WI38 (cell line): ENCODE measurements at regions not wholly inside any gene's neighbourhood (a gene's known extent, or its start where the extent isn't known, plus 50 kb on each side); places are given as distances from the start of the nearest gene placed in this dataset.

ENCODE experiments used
- H3K4me3 ChIP-seq: 2 replicates; pipeline ENCODE4 v1.5.1; 2011; ENCODE audit warnings: low read depth, mild to moderate bottlenecking, control low read depth, low read length
- TF ChIP-seq, protein P1 (sequence below): IDR thresholded peaks from 2 replicates; pipeline ENCODE4 v1.5.1; 2012; ENCODE audit warnings: low read depth, mild to moderate bottlenecking, control low read depth, low read length

DNA sequence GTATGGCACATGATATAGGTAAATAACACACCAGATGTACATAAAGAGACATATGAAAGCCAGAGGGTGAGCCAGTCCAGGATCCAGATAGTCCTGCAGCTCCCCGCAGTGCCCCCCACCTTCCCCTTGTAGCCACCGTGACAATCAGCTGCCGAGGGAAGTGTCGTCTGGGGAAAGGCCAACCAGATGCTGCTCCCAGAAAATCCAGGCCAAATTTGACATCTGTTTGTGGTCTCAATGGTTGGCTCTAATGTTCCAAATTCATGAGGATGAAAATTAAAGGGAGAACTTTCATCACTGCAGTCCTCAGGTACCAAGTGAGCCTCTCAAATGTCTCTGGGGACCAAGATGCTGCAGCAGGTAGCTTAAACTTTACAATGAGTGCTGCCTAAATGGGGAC lies 210.3 kb downstream of the PTEN start:
- H3K4me3 ChIP-seq = no peak overlapping the region
- TF ChIP-seq, protein P1, sequence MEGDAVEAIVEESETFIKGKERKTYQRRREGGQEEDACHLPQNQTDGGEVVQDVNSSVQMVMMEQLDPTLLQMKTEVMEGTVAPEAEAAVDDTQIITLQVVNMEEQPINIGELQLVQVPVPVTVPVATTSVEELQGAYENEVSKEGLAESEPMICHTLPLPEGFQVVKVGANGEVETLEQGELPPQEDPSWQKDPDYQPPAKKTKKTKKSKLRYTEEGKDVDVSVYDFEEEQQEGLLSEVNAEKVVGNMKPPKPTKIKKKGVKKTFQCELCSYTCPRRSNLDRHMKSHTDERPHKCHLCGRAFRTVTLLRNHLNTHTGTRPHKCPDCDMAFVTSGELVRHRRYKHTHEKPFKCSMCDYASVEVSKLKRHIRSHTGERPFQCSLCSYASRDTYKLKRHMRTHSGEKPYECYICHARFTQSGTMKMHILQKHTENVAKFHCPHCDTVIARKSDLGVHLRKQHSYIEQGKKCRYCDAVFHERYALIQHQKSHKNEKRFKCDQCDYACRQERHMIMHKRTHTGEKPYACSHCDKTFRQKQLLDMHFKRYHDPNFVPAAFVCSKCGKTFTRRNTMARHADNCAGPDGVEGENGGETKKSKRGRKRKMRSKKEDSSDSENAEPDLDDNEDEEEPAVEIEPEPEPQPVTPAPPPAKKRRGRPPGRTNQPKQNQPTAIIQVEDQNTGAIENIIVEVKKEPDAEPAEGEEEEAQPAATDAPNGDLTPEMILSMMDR = no peak

DNA sequence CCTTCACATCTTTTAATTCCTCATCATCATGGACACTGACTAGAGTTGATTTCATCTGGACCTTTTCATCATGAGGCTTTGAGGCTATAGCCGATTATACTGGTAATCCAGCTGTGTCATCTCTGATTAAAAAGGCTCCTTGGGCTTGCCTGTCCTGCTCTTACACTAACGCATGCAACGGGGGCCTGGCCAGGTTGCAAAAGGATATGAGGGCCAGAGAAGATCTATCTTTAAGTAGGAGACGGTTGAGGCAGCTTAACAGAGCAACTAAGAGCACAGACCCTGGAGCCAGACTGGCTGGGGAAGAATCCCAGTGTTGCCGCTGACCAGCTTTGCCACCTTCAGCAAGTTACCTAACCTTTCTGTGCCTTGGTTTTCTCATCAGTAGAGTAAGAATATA lies 211.5 kb downstream of the PTEN start:
- TF ChIP-seq, protein P1 = no peak

DNA sequence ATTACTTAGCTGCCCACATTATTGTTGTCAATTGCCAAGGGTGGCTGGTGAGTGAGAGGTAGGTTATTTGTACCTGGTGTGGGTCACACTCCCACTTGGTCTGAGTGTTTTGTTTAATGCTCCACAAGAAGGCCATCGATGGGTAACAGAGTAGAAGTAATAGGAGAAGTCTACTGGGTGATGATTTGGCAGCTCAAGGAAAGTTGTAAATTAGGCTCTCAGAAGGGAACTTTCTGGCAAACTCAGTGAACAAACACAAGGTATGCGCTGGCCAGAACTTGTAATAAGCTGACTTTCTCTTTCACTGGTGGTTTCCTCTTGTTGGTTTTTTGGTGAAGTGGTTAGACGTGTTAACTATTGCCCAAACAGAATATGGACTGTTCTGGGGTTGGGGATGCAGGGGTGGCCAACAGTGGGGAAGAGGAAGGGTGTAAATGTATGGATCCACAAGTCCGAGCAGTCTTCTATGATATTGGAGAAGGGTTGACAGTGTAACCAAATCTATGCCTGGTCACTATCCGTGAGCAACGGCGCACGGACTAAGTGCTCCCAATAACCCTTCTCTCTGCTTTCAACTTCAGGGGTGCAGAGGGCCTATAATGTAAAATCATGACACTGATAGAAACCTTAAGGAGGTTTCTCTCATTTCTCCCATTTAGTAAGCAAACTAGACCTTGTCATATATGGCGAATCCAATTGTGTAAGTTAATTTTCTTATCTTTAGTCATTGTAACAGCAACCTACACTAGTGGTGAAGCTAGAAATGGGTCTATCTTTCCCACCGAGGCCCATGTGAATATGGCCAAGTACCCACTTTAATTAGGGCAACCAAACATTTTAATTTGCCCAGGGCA lies 212.8 kb downstream of the PTEN start:
- TF ChIP-seq, protein P1 = no peak
- no peak overlapping the region for H3K4me3 ChIP-seq

More for the DNA sequence above, 211.5 kb downstream of the PTEN start:
- H3K4me3 ChIP-seq = no peak overlapping the region

DNA sequence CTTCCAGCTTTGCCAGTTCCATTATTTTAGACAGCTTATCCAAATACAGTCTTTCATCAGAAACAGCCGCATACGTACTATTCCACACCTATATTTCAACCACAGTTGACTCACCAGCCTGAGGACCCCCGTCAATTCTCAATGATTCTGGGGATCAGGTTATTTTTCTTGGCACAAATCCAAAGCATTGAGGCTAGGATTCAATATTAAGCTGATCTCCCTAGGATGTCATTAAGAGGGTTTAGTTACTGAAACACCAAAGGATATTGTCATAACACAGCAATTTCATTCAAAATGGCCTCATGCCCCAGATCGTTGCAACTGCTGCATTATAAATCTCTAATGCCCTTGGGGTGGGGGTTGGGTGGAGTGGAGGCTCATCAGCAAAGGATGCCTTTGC lies 214.6 kb downstream of the PTEN start:
- no peak overlapping the region for H3K4me3 ChIP-seq
- TF ChIP-seq, protein P1 = no peak

DNA sequence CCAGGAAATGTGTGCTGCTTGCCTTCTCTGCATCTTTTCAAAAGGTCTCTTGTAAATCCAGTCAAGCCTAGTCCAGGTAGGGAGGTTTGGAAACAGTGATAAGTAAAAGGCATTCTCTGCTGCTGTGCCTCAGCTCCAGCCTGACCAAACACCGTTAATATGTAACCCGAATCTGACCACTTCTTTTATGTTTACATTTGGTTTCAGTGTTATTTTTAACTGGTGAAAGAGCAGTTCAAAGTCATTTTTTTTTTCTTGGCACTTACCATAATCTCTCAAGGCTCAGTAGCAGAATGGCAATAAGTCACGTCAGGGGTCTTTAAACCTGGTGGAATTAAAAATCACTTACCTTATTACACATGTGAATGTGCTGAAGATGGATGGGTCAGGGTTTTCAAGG lies 216.8 kb downstream of the PTEN start:
- H3K4me3 ChIP-seq = no peak overlapping the region
- TF ChIP-seq, protein P1 = no peak

DNA sequence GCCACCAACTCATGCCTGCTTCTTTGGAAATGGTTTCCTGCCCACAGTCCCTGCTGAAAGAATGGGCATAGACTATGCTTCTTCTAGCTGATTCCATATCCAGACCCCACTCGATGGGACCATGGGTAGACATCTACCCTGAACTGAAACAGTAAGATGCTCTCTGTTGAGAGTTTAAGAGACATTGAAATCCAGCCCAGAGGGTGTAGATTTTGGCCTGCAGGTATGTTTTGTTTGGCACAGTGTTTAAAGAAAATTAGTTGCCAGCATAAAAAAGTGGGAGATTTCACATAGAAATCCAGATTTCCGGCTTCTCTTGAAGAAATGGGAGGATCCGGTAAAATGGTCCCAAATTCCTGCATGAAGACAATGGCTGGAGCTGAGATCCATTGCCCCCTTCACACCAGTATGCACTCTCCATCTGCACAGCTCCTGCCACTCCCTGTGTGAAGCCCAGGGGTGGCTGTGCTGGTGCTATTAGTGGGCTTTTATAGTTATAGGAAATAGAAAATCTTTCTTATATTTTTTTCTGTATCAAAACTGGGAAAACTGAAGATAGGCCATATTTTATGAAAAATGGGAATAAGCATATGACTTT lies 218.1 kb downstream of the PTEN start:
- TF ChIP-seq, protein P1 = no peak
- H3K4me3 ChIP-seq = no peak overlapping the region

DNA sequence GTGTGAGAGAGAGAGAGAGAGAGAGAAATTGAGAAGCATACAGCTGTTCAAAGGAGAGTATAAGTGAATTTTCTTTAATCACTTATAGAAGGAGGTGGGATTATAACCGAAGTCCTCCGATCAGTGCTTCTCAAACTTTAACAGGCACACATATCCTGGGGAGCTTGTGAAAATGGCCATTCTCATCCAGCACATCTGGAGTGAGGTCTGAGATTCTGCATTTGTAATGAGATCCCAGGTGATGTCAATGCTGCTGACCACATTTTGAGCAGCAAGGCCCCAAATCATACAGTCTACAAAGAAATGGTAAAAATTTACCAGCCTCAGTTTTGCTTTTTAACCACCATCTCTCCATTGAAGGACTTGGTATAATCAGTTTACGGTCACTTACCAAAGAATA lies 219.0 kb downstream of the PTEN start:
- no peak overlapping the region for H3K4me3 ChIP-seq
- TF ChIP-seq, protein P1 = no peak
